BLaER1 (cell line): ENCODE measurements at regions not wholly inside any gene's neighbourhood (a gene's known extent, or its start where the extent isn't known, plus 50 kb on each side); places are given as distances from the start of the nearest gene placed in this dataset.

Experiments used
- H3K27ac ChIP-seq: shearing (Covaris generic); formaldehyde crosslinking; 2 replicates; pipeline ENCODE4 v1.8.1; 2022
- H3K27me3 ChIP-seq: shearing (Covaris generic); formaldehyde crosslinking; 2 replicates; pipeline ENCODE4 v1.8.1; 2022
- H3K36me3 ChIP-seq: shearing (Covaris generic); formaldehyde crosslinking; 2 replicates; pipeline ENCODE4 v1.8.1; 2022
- H3K4me1 ChIP-seq: shearing (Covaris generic); formaldehyde crosslinking; 2 replicates; pipeline ENCODE4 v1.8.1; 2022
- H3K4me2 ChIP-seq: shearing (Covaris generic); formaldehyde crosslinking; 2 replicates; pipeline ENCODE4 v1.8.1; 2022
- H3K4me3 ChIP-seq: shearing (Covaris generic); formaldehyde crosslinking; 2 replicates; pipeline ENCODE4 v1.8.1; 2022
- H3K9ac ChIP-seq: shearing (Covaris generic); formaldehyde crosslinking; 2 replicates; pipeline ENCODE4 v1.8.1; 2022
- H3K9me3 ChIP-seq: shearing (Covaris generic); formaldehyde crosslinking; 2 replicates; pipeline ENCODE4 v1.8.1; 2022
- H4K20me1 ChIP-seq: shearing (Covaris generic); formaldehyde crosslinking; 2 replicates; pipeline ENCODE4 v1.8.1; 2022
- Cebpa-rat ChIP-seq: shearing (Covaris generic); IDR thresholded peaks from 2 replicates; pipeline ENCODE4 v1.8.1; 2022

GRCh38 chr3:23106666-23107065, 96.5 kb upstream of the UBE2E2 start:
- no peak overlapping the region for H3K4me2 ChIP-seq
- no peaks in the 10 kb centered on the region for H3K27me3 ChIP-seq
- H4K20me1 ChIP-seq = no peaks in the 10 kb centered on the region
- TF ChIP-seq Cebpa-rat = no peak
- no peaks in the 10 kb centered on the region for H3K4me1 ChIP-seq
- H3K4me3 ChIP-seq = no peak overlapping the region
- H3K9me3 ChIP-seq = no peaks in the 10 kb centered on the region
- H3K27ac ChIP-seq = no peak overlapping the region
- no peak overlapping the region for H3K9ac ChIP-seq
- H3K36me3 ChIP-seq = no peaks in the 10 kb centered on the region

GRCh38 chr3:23107221-23107620, 95.9 kb upstream of the UBE2E2 start:
- Histone ChIP-seq H3K9ac (no peak overlapping the region), H3K4me1 (no peaks in the 10 kb centered on the region), H3K36me3 (no peaks in the 10 kb centered on the region), H3K4me2 (no peak overlapping the region), H3K9me3 (no peaks in the 10 kb centered on the region), H3K4me3 (no peak overlapping the region), H3K27me3 (no peaks in the 10 kb centered on the region), H4K20me1 (no peaks in the 10 kb centered on the region), H3K27ac (no peak overlapping the region)
- TF ChIP-seq Cebpa-rat = no peak

- H3K9ac ChIP-seq = no peak overlapping the region
- H3K9me3 ChIP-seq = no peaks in the 10 kb centered on the region
- no peak overlapping the region for H3K4me2 ChIP-seq
- H3K4me1 ChIP-seq = no peaks in the 10 kb centered on the region
- no peaks in the 10 kb centered on the region for H4K20me1 ChIP-seq
- no peak overlapping the region for H3K4me3 ChIP-seq
- TF ChIP-seq Cebpa-rat = no peak
- no peak overlapping the region for H3K27ac ChIP-seq
- H3K27me3 ChIP-seq = no peaks in the 10 kb centered on the region
- H3K36me3 ChIP-seq = no peaks in the 10 kb centered on the region
Measured at GRCh38 chr3:23108451-23109057, 94.6 kb upstream of the UBE2E2 start.

GRCh38 chr3:23111286-23111685, 91.8 kb upstream of the UBE2E2 start:
- Histone ChIP-seq H3K9ac (no peak overlapping the region), H3K4me2 (no peak overlapping the region), H3K27me3 (no peaks in the 10 kb centered on the region), H3K4me3 (no peak overlapping the region), H3K4me1 (no peaks in the 10 kb centered on the region), H3K9me3 (no peaks in the 10 kb centered on the region), H3K27ac (no peak overlapping the region), H4K20me1 (no peaks in the 10 kb centered on the region), H3K36me3 (no peaks in the 10 kb centered on the region)
- TF ChIP-seq Cebpa-rat = no peak

GRCh38 chr3:23111797-23112196, 91.3 kb upstream of the UBE2E2 start:
- Histone ChIP-seq H3K27me3 (no peaks in the 10 kb centered on the region), H3K36me3 (no peaks in the 10 kb centered on the region), H3K4me1 (no peaks in the 10 kb centered on the region), H4K20me1 (no peaks in the 10 kb centered on the region), H3K9ac (no peak overlapping the region), H3K9me3 (no peaks in the 10 kb centered on the region), H3K4me2 (no peak overlapping the region), H3K4me3 (no peak overlapping the region), H3K27ac (no peak overlapping the region)
- TF ChIP-seq Cebpa-rat = no peak

GRCh38 chr3:23112491-23112890, 90.6 kb upstream of the UBE2E2 start:
- Histone ChIP-seq H3K4me2 (no peak overlapping the region), H3K36me3 (no peaks in the 10 kb centered on the region), H3K27me3 (no peaks in the 10 kb centered on the region), H3K9ac (no peak overlapping the region), H4K20me1 (no peaks in the 10 kb centered on the region), H3K27ac (no peak overlapping the region), H3K9me3 (no peaks in the 10 kb centered on the region), H3K4me3 (no peak overlapping the region), H3K4me1 (no peaks in the 10 kb centered on the region)
- no peak for TF ChIP-seq Cebpa-rat

GRCh38 chr3:23113455-23114171, 89.5 kb upstream of the UBE2E2 start:
- H4K20me1 ChIP-seq = no peaks in the 10 kb centered on the region
- TF ChIP-seq Cebpa-rat = no peak
- no peaks in the 10 kb centered on the region for H3K9me3 ChIP-seq
- no peaks in the 10 kb centered on the region for H3K36me3 ChIP-seq
- no peak overlapping the region for H3K9ac ChIP-seq
- no peak overlapping the region for H3K4me2 ChIP-seq
- no peak overlapping the region for H3K27ac ChIP-seq
- H3K27me3 ChIP-seq = no peaks in the 10 kb centered on the region
- H3K4me3 ChIP-seq = no peak overlapping the region
- H3K4me1 ChIP-seq = no peaks in the 10 kb centered on the region

- Histone ChIP-seq H3K9ac (no peak overlapping the region), H3K4me1 (no peaks in the 10 kb centered on the region), H3K36me3 (no peaks in the 10 kb centered on the region), H3K9me3 (no peaks in the 10 kb centered on the region), H3K4me3 (no peak overlapping the region), H3K27me3 (no peaks in the 10 kb centered on the region), H3K27ac (no peak overlapping the region), H4K20me1 (no peaks in the 10 kb centered on the region), H3K4me2 (no peak overlapping the region)
- no peak for TF ChIP-seq Cebpa-rat
Measured at GRCh38 chr3:23114432-23114831, 88.7 kb upstream of the UBE2E2 start.

GRCh38 chr3:23115171-23115877, 87.8 kb upstream of the UBE2E2 start:
- Histone ChIP-seq H4K20me1 (no peaks in the 10 kb centered on the region), H3K27ac (no peak overlapping the region), H3K4me3 (no peak overlapping the region), H3K4me2 (no peak overlapping the region), H3K9me3 (no peaks in the 10 kb centered on the region), H3K36me3 (no peaks in the 10 kb centered on the region), H3K9ac (no peak overlapping the region), H3K4me1 (no peaks in the 10 kb centered on the region), H3K27me3 (no peaks in the 10 kb centered on the region)
- TF ChIP-seq Cebpa-rat = no peak
